ENCODE measurements at regions not wholly inside any gene's neighbourhood (a gene's known extent, or its start where the extent isn't known, plus 50 kb on each side); places are given as distances from the start of the nearest gene placed in this dataset.

DNA sequence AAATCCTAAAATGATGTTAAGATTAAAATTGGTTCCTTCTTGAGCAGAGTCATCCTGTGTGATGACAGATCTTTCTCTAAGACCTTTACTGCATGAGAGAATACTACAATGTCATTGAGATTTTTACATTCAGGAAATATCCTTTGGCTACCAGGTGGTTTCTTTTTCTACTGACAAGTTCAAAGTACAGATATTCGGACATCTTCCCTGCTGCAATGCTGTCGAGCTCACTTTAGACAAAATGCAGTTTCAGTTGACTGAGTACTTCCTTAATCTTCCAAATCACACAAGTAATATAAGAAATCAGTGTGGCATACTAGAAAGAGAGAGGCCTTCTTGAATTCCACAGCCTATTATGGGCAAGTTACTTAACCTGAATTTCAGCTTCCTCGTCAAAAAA is 207.9 kb upstream of the ACVR2A start:
- no peaks in the 10 kb centered on the region for H3K9me3 ChIP-seq (ENCODE audit: low read depth, low read length, poor library complexity, severe bottlenecking)
- ChIA-PET POLR2A (ENCODE audit: low non-redundant PET) (interaction anchor here (0.6 kb wide), 1 partner anchor 199 kb away, joined by 6 read pairs; no protein-coding TSS in a partner anchor), CTCF (no interaction called here)
- TF ChIP-seq, protein P1, sequence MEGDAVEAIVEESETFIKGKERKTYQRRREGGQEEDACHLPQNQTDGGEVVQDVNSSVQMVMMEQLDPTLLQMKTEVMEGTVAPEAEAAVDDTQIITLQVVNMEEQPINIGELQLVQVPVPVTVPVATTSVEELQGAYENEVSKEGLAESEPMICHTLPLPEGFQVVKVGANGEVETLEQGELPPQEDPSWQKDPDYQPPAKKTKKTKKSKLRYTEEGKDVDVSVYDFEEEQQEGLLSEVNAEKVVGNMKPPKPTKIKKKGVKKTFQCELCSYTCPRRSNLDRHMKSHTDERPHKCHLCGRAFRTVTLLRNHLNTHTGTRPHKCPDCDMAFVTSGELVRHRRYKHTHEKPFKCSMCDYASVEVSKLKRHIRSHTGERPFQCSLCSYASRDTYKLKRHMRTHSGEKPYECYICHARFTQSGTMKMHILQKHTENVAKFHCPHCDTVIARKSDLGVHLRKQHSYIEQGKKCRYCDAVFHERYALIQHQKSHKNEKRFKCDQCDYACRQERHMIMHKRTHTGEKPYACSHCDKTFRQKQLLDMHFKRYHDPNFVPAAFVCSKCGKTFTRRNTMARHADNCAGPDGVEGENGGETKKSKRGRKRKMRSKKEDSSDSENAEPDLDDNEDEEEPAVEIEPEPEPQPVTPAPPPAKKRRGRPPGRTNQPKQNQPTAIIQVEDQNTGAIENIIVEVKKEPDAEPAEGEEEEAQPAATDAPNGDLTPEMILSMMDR (conservative IDR thresholded peaks at IDR 0.05; ENCODE audit: low read depth, low read length): no peak
- TF ChIP-seq EZH2 (IDR thresholded peaks at IDR 0.05; ENCODE audit: borderline replicate concordance, low read depth, low read length, poor library complexity, severe bottlenecking): no peak
- no TSS peak for BruUV-seq (replicated peaks)
- intact Hi-C loops (cut with micrococcal nuclease; ENCODE audit: unreplicated experiment): no loop called here
- no peak overlapping the region for H3K4me3 ChIP-seq (ENCODE audit: low read depth, low read length, poor library complexity, severe bottlenecking)
- DNase-seq (ENCODE audit: low spot score): no peak
- H3K4me1 ChIP-seq (ENCODE audit: insufficient read depth, low read length, poor library complexity, severe bottlenecking): no peaks in the 10 kb centered on the region
- H3K36me3 ChIP-seq (ENCODE audit: insufficient read depth, low read length, poor library complexity, severe bottlenecking): no peaks in the 10 kb centered on the region
- H3K27ac ChIP-seq (ENCODE audit: low read depth, low read length, poor library complexity, severe bottlenecking): no peak overlapping the region
- H3K27me3 ChIP-seq (replicated peaks; ENCODE audit: insufficient read depth, low read depth, low read length, poor library complexity): no peaks in the 10 kb centered on the region

DNA sequence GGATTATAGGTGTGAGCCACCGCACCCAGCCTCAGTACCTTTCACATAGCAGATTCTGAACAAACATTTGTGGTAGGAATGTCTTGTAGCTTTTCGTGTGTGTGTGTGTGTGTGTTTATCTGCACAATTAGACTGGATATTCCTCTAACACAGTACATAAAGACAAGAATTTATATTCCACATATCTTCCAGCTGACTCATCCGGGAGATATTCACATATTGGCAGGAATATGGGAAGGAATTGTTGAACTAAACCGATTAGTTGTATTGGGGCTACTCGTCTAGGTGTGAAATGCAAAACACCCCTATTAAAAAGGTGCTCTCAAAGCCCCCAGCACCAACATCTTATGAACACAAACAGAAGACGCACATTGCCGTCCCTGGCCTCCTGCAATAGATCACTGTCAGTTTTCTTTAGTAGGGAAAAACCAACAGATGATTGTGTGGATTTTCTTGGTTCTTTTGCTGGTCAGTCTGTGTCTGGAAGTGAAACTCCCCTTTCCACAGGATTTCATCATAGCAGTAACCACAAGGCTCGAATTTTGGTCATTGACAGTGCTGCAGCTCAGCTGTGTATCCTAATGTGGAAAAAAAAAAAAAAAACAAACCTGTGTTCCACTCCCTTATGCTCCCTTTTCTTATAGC is 208.5 kb upstream of the ACVR2A start:
- Histone ChIP-seq H3K9me3 (ENCODE audit: low read depth, low read length, poor library complexity, severe bottlenecking) (no peaks in the 10 kb centered on the region), H3K27ac (ENCODE audit: low read depth, low read length, poor library complexity, severe bottlenecking) (no peak overlapping the region), H3K36me3 (ENCODE audit: insufficient read depth, low read length, poor library complexity, severe bottlenecking) (no peaks in the 10 kb centered on the region), H3K4me1 (ENCODE audit: insufficient read depth, low read length, poor library complexity, severe bottlenecking) (no peaks in the 10 kb centered on the region), H3K27me3 (replicated peaks; ENCODE audit: insufficient read depth, low read depth, low read length, poor library complexity) (no peaks in the 10 kb centered on the region), H3K4me3 (ENCODE audit: low read depth, low read length, poor library complexity, severe bottlenecking) (no peak overlapping the region)
- no peak for TF ChIP-seq EZH2 (IDR thresholded peaks at IDR 0.05; ENCODE audit: borderline replicate concordance, low read depth, low read length, poor library complexity, severe bottlenecking)
- TF ChIP-seq, protein P1 (conservative IDR thresholded peaks at IDR 0.05; ENCODE audit: low read depth, low read length): no peak
- intact Hi-C loops (cut with micrococcal nuclease; ENCODE audit: unreplicated experiment): no loop called here
- BruUV-seq (replicated peaks): no TSS peak
- ChIA-PET POLR2A (ENCODE audit: low non-redundant PET) (interaction anchor here (0.6 kb wide), 1 partner anchor 198 kb away, joined by 6 read pairs; no protein-coding TSS in a partner anchor), CTCF (no interaction called here)
- DNase-seq (ENCODE audit: low spot score): no peak

DNA sequence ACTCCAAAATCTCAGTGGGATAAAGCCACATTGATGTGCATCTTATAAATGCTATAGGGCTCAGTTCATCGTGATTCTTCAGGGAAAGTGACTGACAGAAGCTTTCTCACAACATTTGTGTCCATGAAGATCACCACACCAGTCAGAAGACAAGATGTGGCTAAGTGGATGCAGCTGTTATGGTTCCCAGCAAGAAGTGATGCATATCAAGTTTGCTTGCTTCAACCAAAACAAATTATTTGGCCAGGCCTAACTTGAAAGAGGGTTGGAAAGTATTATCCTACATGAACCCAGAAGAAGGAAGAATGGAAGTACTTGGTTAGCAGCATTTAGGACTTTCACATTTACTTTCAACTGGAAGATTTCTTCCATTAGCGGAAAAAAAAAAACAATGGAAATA is 210.0 kb upstream of the ACVR2A start:
- no peak for TF ChIP-seq EZH2 (IDR thresholded peaks at IDR 0.05; ENCODE audit: borderline replicate concordance, low read depth, low read length, poor library complexity, severe bottlenecking)
- TF ChIP-seq, protein P1 (conservative IDR thresholded peaks at IDR 0.05; ENCODE audit: low read depth, low read length): no peak
- intact Hi-C loops (cut with micrococcal nuclease; ENCODE audit: unreplicated experiment): no loop called here
- H3K27ac ChIP-seq (ENCODE audit: low read depth, low read length, poor library complexity, severe bottlenecking): no peak overlapping the region

More for the DNA sequence above, 210.0 kb upstream of the ACVR2A start:
- BruUV-seq (replicated peaks): no TSS peak
- Histone ChIP-seq H3K27me3 (replicated peaks; ENCODE audit: insufficient read depth, low read depth, low read length, poor library complexity) (no peaks in the 10 kb centered on the region), H3K9me3 (ENCODE audit: low read depth, low read length, poor library complexity, severe bottlenecking) (no peaks in the 10 kb centered on the region), H3K4me3 (ENCODE audit: low read depth, low read length, poor library complexity, severe bottlenecking) (no peak overlapping the region), H3K36me3 (ENCODE audit: insufficient read depth, low read length, poor library complexity, severe bottlenecking) (no peaks in the 10 kb centered on the region), H3K4me1 (ENCODE audit: insufficient read depth, low read length, poor library complexity, severe bottlenecking) (no peaks in the 10 kb centered on the region)
- ChIA-PET CTCF (no interaction called here), POLR2A (ENCODE audit: low non-redundant PET) (no interaction called here)
- DNase-seq (ENCODE audit: low spot score): no peak
